Endothelial cell of umbilical vein (primary cell): ENCODE measurements at regions not wholly inside any gene's neighbourhood (a gene's known extent, or its start where the extent isn't known, plus 50 kb on each side); places are given as distances from the start of the nearest gene placed in this dataset.

ENCODE experiments used
- BruUV-seq: library from RNA; stranded (reverse); fragments of 400-500 nt; replicated peaks from 2 replicates; lab custom pipeline; 2021; lab: Mats Ljungman, UMichigan
- CTCF ChIA-PET: fragments of 300-600, 350-600 bp; sonication (Branson Sonifier 250); formaldehyde crosslinking; loops from one replicate; lab custom pipeline; 2021; ENCODE audit warnings: antibody characterized with exemption, inconsistent platforms; lab: Charles Lee
- POLR2A ChIA-PET: fragments of 300-600, 350-600 bp; sonication (Branson Sonifier 250); formaldehyde crosslinking; loops from one replicate; lab custom pipeline; 2021; ENCODE audit warnings: antibody characterized with exemption, inconsistent platforms; lab: Charles Lee
- DNase-seq: peaks from one replicate; pipeline ENCODE4 v3.0.0-alpha.2; 2011; ENCODE audit warnings: low read depth, low spot score
- FAIRE-seq: peaks from 2 replicates; lab custom pipeline; 2011; peaks lifted over from hg19 to GRCh38; lab: Jason Lieb, UNC
- H2AFZ ChIP-seq: 2 replicates; pipeline ENCODE4 v1.6.0; 2012; ENCODE audit warnings: low read depth, low read length, control low read depth, inconsistent platforms
- H3K27ac ChIP-seq: 2 replicates; pipeline ENCODE4 v1.5.1; 2011; ENCODE audit warnings: low read depth, mild to moderate bottlenecking, control low read depth, low read length, moderate library complexity; ENCODE audit not compliant: insufficient read depth
- H3K27me3 ChIP-seq, 2 experiments: 2 replicates each; pipeline versions ENCODE4 v1.6.0 to v1.6.1; 2011; ENCODE audit warnings: low read length in 2 of 2, mixed read lengths in 1 of 2; ENCODE audit not compliant: control insufficient read depth in 2 of 2, insufficient read depth in 2 of 2
- H3K36me3 ChIP-seq, 2 experiments: 2 replicates in 1 of 2; 3 replicates in 1 of 2; pipeline ENCODE4 v1.5.1; 2011; ENCODE audit warnings: low read length in 2 of 2, mild to moderate bottlenecking in 1 of 2, moderate library complexity in 1 of 2; ENCODE audit not compliant: control insufficient read depth in 2 of 2, insufficient read depth in 2 of 2; ENCODE audit errors: extremely low read depth in 1 of 2
- H3K4me1 ChIP-seq: 3 replicates; pipeline ENCODE4 v1.5.1; 2011; ENCODE audit warnings: mild to moderate bottlenecking, low read length; ENCODE audit not compliant: control insufficient read depth, insufficient read depth; ENCODE audit errors: extremely low read depth
- H3K4me2 ChIP-seq: 2 replicates; pipeline ENCODE4 v1.6.1; 2011; ENCODE audit warnings: low read length, control low read depth, mixed read lengths; ENCODE audit not compliant: insufficient read depth
- H3K4me3 ChIP-seq, 3 experiments: fragments of 200-600 bp in 1 of 3; sonication (generic), shearing (Covaris generic) in 1 of 3; replicated peaks in 1 of 3; 2 replicates each; pipeline ENCODE4 v1.5.1; 2011 to 2016; ENCODE audit warnings: control low read depth in 3 of 3, low read length in 3 of 3, mild to moderate bottlenecking in 2 of 3, inconsistent platforms in 1 of 3, low read depth in 1 of 3, moderate library complexity in 1 of 3; ENCODE audit not compliant: insufficient read depth in 1 of 3
- H3K79me2 ChIP-seq: 2 replicates; pipeline ENCODE4 v1.6.0; 2012; ENCODE audit warnings: low read length, inconsistent platforms; ENCODE audit not compliant: control insufficient read depth, insufficient read depth
- H3K9ac ChIP-seq: replicated peaks from 2 replicates; pipeline ENCODE3; 2011; ENCODE audit warnings: low read length, control low read depth; ENCODE audit not compliant: insufficient read depth; ENCODE audit errors: extremely low read depth
- H3K9me1 ChIP-seq: replicated peaks from 3 replicates; pipeline ENCODE4 v1.6.0; 2011; ENCODE audit warnings: mild to moderate bottlenecking, low read length; ENCODE audit not compliant: control insufficient read depth, insufficient read depth; ENCODE audit errors: extremely low read depth
- H3K9me3 ChIP-seq: replicated peaks from 2 replicates; pipeline ENCODE4 v1.5.1; 2012; ENCODE audit warnings: low read length, inconsistent platforms; ENCODE audit not compliant: control insufficient read depth, insufficient read depth
- H4K20me1 ChIP-seq: replicated peaks from 2 replicates; pipeline ENCODE3; 2011; ENCODE audit warnings: mild to moderate bottlenecking, low read length; ENCODE audit not compliant: control insufficient read depth, insufficient read depth; ENCODE audit errors: extremely low read depth
- EZH2 ChIP-seq: IDR thresholded peaks from 2 replicates; pipeline ENCODE4 v1.6.1; 2012; ENCODE audit warnings: borderline replicate concordance, low read depth, mild to moderate bottlenecking, moderate library complexity, low read length, inconsistent platforms; ENCODE audit not compliant: severe bottlenecking
- FOS ChIP-seq: IDR thresholded peaks from 2 replicates; pipeline ENCODE4 v1.6.1; 2011; ENCODE audit warnings: mild to moderate bottlenecking, low read length, moderate library complexity, borderline replicate concordance; ENCODE audit not compliant: insufficient read depth
- GATA2 ChIP-seq: IDR thresholded peaks from 2 replicates; pipeline ENCODE4 v1.7.0; 2011; ENCODE audit warnings: low read depth, mild to moderate bottlenecking, moderate library complexity, mixed read lengths, low read length; ENCODE audit not compliant: insufficient read length, insufficient read depth
- JUN ChIP-seq: IDR thresholded peaks from 2 replicates; pipeline ENCODE4 v1.6.1; 2011; ENCODE audit warnings: borderline replicate concordance, low read depth; ENCODE audit not compliant: insufficient read length, insufficient read depth
- MAX ChIP-seq: IDR thresholded peaks from 2 replicates; pipeline ENCODE4 v1.6.1; 2011; ENCODE audit not compliant: insufficient read depth, insufficient read length
- MYC ChIP-seq: IDR thresholded peaks from one replicate; pipeline ENCODE4 v1.6.1; 2011; ENCODE audit warnings: mild to moderate bottlenecking, low read depth, low read length
- POLR2A ChIP-seq: IDR thresholded peaks from 2 replicates; pipeline ENCODE4 v1.6.1; 2012; ENCODE audit warnings: low read depth, mild to moderate bottlenecking, control low read depth, low read length
- POLR2AphosphoS5 ChIP-seq: IDR thresholded peaks from 2 replicates; pipeline ENCODE4 v1.6.1; 2012; ENCODE audit warnings: low read depth, mild to moderate bottlenecking, control low read depth, low read length, moderate library complexity; ENCODE audit not compliant: insufficient read depth
- dilution Hi-C: fragments of 300-500 bp; cut with MboI; formaldehyde crosslinking; loops from one replicate; pipeline ENCODE4 v1.15.0; 2019; ENCODE audit warnings: low sequenced_read_pairs; ENCODE audit not compliant: extremely low pct_ligation_motif_present
- intact Hi-C: fragments of 100-400 bp; cut with micrococcal nuclease; formaldehyde crosslinking; loops from one replicate; pipeline ENCODE4 v1.10.0; 2022
- TF ChIP-seq, protein P1 (sequence below), 2 donors: IDR thresholded peaks; 1 replicate in 1 of 2; 2 replicates in 1 of 2; pipeline ENCODE4 v1.5.1; 2011; ENCODE audit warnings: low read length in 2 of 2, mild to moderate bottlenecking in 2 of 2, moderate library complexity in 2 of 2, control low read depth in 1 of 2, inconsistent platforms in 1 of 2, low read depth in 1 of 2; ENCODE audit not compliant: insufficient read depth in 1 of 2; ENCODE audit errors: extremely low read depth in 1 of 2

DNA sequence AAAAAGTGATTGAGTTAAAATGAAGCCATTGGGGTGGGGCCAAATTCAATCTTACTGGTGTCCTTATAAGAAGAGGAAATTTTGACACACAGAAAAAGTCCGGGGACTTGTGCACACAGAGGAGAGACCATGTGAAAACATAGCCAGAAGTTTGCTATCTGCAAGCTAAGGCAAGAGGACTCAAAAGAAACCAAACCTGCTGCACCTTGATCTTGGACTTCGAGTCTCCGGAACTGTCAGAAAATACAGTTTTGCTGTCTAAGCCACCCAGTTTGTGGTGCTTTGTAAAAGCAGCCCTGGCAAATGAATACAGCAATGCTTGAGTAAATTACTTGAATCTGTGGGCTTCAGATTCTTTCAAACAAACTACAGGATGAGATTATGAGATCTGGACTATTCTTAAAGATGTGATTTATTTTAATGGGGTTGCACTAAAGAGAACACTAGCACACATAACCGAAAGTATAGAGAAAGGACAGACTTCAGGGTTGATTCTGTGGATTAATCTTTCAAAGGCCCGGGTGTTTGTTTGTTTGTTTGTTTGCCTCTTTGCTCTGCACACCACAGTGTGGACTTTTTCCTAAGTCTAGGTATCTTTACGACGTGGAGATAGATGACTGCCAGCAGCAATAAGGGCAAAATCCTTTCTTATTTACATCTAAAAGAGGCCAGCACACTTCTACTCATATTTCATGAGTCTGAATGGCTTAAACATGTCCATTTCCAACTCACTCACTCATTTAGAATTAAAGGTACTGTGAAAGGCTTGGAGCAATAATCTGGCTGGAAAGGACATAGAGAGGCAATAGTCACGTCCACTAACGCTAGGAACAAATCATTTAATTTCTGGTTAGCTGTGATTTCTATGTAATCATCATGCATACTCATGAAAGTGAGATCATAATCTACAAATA lies 53.9 kb upstream of the SSR3 start:
- FAIRE-seq, result no peak
- no peaks in the 10 kb centered on the region for H4K20me1 ChIP-seq
- no peak overlapping the region for H3K27ac ChIP-seq
- no peak overlapping the region for H2AFZ ChIP-seq
- intact Hi-C loops (no loop called here), dilution Hi-C loops (no loop called here)
- no peak for DNase-seq
- H3K4me3 ChIP-seq, result no peak overlapping the region
- TF ChIP-seq POLR2AphosphoS5 (no peak), POLR2A (no peak)
- H3K79me2 ChIP-seq, result no peaks in the 10 kb centered on the region
- ChIA-PET CTCF (no interaction called here), POLR2A (no interaction called here)
- H3K4me2 ChIP-seq, result no peak overlapping the region
- no peaks in the 10 kb centered on the region for H3K27me3 ChIP-seq
- H3K9ac ChIP-seq, result no peak overlapping the region
- no peaks in the 10 kb centered on the region for H3K36me3 ChIP-seq
- no peaks in the 10 kb centered on the region for H3K9me3 ChIP-seq
- BruUV-seq, result no TSS peak
- H3K4me1 ChIP-seq, result no peaks in the 10 kb centered on the region
- no peaks in the 10 kb centered on the region for H3K9me1 ChIP-seq

DNA sequence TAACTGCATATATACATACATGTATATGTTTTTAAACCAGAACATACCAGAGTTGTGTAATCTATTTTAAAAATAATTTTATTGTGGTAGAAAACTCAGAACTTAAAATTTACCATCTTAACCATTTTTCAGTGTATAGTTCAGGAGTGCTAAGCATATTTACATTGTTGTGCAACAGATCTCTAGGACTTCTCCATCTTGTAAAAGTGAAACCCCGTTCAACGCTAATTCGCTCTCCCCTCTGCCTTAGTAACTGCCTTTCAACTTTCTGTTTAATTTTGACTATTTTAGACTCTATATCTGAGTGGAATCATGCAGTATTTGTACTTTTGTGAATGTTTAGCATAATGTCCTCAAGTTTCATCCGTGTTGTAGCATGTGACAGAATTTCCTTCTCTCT lies 51.8 kb upstream of the SSR3 start:
- Histone ChIP-seq H3K4me1 (no peaks in the 10 kb centered on the region), H3K4me3 (peak overlapping the region in 1 of 3 experiments; percentile 43), H3K27ac (no peak overlapping the region), H3K9ac (no peak overlapping the region), H3K9me3 (no peaks in the 10 kb centered on the region), H3K36me3 (no peaks in the 10 kb centered on the region), H2AFZ (no peak overlapping the region), H3K9me1 (no peaks in the 10 kb centered on the region), H4K20me1 (no peaks in the 10 kb centered on the region), H3K27me3 (no peaks in the 10 kb centered on the region), H3K4me2 (peak overlapping the region; percentile 83), H3K79me2 (no peaks in the 10 kb centered on the region)
- CTCF ChIA-PET, result no interaction called here
- no TSS peak for BruUV-seq
- DNase-seq (no peak), FAIRE-seq (no peak)
- intact Hi-C loops, result loop anchor here (1.0 kb wide), 1 partner anchor 11 kb away; no protein-coding TSS in a partner anchor
- dilution Hi-C loops, result no loop called here
- no peak for TF ChIP-seq POLR2A
- TF ChIP-seq GATA2, result no peak
- no peak for TF ChIP-seq MYC
- TF ChIP-seq FOS, result no peak
- TF ChIP-seq, protein P1, sequence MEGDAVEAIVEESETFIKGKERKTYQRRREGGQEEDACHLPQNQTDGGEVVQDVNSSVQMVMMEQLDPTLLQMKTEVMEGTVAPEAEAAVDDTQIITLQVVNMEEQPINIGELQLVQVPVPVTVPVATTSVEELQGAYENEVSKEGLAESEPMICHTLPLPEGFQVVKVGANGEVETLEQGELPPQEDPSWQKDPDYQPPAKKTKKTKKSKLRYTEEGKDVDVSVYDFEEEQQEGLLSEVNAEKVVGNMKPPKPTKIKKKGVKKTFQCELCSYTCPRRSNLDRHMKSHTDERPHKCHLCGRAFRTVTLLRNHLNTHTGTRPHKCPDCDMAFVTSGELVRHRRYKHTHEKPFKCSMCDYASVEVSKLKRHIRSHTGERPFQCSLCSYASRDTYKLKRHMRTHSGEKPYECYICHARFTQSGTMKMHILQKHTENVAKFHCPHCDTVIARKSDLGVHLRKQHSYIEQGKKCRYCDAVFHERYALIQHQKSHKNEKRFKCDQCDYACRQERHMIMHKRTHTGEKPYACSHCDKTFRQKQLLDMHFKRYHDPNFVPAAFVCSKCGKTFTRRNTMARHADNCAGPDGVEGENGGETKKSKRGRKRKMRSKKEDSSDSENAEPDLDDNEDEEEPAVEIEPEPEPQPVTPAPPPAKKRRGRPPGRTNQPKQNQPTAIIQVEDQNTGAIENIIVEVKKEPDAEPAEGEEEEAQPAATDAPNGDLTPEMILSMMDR (IDR thresholded peaks at IDR 0.05; ENCODE audit: extremely low read depth in 1 of 2, insufficient read depth in 1 of 2, low read depth in 1 of 2, low read length in 2 of 2), result no peak
- TF ChIP-seq JUN, result no peak
- TF ChIP-seq MAX, result no peak
- no peak for TF ChIP-seq EZH2
- TF ChIP-seq POLR2AphosphoS5, result no peak
- POLR2A ChIA-PET, result no interaction called here
